ENCODE measurements at regions not wholly inside any gene's neighbourhood (a gene's known extent, or its start where the extent isn't known, plus 50 kb on each side); places are given as distances from the start of the nearest gene placed in this dataset.

DNA sequence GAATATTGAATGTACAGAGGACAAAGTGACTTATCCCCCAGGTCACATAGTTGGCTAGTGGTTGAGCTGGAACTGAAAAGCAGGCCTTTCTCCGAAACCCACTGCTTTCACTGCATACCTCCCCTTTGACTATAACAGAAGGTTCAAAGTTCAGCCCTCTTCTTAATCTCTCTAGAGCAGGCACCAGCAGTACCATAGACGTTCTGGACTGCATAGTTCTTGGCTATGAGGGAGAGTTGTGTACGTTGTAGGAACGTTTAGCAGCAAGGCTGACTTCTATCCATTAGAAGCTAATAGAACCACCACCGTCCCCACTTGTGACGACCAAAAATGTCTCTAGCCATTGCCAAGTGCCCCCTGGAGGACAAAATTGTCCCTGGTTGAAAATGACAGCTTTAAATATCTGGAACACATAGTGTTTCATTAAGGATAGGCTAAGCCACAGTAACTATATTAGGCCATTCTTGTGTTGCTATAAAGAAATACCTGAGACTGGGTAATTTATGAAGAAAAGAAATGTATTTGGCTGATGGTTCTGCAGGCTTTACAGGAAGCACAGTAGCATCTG, 123.8 kb upstream of the MTHFD1L start:
- TF ChIP-seq, protein P1, sequence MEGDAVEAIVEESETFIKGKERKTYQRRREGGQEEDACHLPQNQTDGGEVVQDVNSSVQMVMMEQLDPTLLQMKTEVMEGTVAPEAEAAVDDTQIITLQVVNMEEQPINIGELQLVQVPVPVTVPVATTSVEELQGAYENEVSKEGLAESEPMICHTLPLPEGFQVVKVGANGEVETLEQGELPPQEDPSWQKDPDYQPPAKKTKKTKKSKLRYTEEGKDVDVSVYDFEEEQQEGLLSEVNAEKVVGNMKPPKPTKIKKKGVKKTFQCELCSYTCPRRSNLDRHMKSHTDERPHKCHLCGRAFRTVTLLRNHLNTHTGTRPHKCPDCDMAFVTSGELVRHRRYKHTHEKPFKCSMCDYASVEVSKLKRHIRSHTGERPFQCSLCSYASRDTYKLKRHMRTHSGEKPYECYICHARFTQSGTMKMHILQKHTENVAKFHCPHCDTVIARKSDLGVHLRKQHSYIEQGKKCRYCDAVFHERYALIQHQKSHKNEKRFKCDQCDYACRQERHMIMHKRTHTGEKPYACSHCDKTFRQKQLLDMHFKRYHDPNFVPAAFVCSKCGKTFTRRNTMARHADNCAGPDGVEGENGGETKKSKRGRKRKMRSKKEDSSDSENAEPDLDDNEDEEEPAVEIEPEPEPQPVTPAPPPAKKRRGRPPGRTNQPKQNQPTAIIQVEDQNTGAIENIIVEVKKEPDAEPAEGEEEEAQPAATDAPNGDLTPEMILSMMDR (IDR thresholded peaks at IDR 0.05; ENCODE audit: insufficient read depth, low read length, poor library complexity, severe bottlenecking), result peak; percentile 30
- Histone ChIP-seq H3K4me3 (ENCODE audit: low read depth, low read length) (no peak overlapping the region), H3K27me3 (ENCODE audit: control insufficient read depth, insufficient read depth, low read length) (no peaks in the 10 kb centered on the region), H3K36me3 (ENCODE audit: control insufficient read depth, insufficient read depth, low read length) (no peaks in the 10 kb centered on the region)
- DNase-seq (ENCODE audit: low read depth), result no peak

DNA sequence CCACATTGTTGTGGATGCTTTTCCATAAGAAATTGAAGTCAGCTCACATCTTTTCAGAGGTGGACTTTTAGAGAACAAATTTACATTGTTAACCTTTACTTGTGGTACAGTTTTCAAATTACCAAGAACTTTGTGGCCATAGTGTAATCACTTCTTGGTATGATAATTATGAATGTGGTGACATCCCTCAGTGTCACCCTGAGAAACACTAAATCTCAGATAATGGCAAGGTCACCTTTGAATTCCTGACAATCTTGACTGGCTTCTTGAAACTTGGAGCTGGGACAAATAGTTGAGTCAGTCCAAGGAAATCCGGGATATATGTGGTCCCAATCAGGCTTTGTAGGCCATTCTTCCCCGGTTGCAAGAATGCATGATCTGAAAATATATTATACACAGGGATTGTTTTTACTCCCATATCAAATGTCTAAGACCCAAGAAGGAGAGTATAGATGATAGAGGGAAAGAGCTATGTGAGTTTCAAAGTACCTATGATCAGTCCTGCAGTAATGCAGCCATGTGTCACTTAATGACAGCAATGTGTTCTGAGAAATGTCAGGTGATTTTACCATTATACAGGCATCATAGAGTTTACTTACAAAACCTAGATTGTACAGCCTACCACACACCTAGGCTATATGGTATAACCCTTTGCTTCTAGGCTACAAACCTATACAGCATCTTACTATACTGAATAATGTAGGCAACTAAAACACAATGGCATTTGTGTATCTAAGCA, 120.8 kb upstream of the MTHFD1L start:
- TF ChIP-seq, protein P1 (IDR thresholded peaks at IDR 0.05; ENCODE audit: insufficient read depth, low read length, poor library complexity, severe bottlenecking), result no peak
- no peaks in the 10 kb centered on the region for H3K36me3 ChIP-seq (ENCODE audit: control insufficient read depth, insufficient read depth, low read length)
- H3K4me3 ChIP-seq (ENCODE audit: low read depth, low read length), result no peak overlapping the region
- H3K27me3 ChIP-seq (ENCODE audit: control insufficient read depth, insufficient read depth, low read length), result no peaks in the 10 kb centered on the region
- no peak for DNase-seq (ENCODE audit: low read depth)

DNA sequence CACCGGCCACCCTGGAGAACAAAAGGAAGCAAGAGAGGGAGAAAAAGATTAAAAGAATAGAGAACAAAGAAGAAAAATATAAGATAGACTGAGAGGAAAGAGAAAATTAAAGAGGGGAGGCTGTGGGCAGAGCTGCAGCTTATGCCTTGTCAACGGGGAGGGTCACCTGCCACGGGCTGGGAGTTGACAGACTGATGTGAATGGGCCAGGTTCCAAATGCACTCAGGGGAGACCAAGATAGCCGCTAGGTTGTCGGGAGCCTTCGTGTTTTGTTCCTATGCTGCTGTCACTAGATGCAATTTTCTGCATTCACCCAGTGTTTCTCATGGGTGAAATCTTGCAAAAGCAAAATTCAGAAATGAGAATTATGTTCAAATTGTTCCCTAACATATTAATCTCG, 119.6 kb upstream of the MTHFD1L start:
- H3K27me3 ChIP-seq (ENCODE audit: control insufficient read depth, insufficient read depth, low read length), result no peaks in the 10 kb centered on the region
- no peaks in the 10 kb centered on the region for H3K36me3 ChIP-seq (ENCODE audit: control insufficient read depth, insufficient read depth, low read length)
- no peak for DNase-seq (ENCODE audit: low read depth)
- no peak overlapping the region for H3K4me3 ChIP-seq (ENCODE audit: low read depth, low read length)
- TF ChIP-seq, protein P1 (IDR thresholded peaks at IDR 0.05; ENCODE audit: insufficient read depth, low read length, poor library complexity, severe bottlenecking), result no peak

DNA sequence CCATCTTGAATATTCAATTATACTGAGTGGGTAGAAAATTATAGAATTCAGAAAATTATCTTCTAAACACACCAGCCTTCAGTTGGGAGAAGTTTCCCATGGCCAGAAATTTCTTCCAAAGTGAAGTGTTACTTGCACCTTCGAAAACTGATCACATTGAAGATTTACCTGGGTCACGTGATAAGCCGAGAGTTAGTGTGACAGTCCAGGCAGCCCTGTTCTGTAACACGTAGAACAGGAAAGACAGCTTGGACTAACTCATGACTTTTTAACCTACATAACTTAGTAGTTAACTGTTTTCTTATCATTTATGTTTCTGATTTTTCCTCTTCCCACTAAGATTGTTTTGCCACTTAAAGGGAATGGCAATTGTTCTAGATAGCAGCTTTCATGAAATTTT, 118.3 kb upstream of the MTHFD1L start:
- Histone ChIP-seq H3K27me3 (ENCODE audit: control insufficient read depth, insufficient read depth, low read length) (no peaks in the 10 kb centered on the region), H3K36me3 (ENCODE audit: control insufficient read depth, insufficient read depth, low read length) (no peaks in the 10 kb centered on the region), H3K4me3 (ENCODE audit: low read depth, low read length) (no peak overlapping the region)
- DNase-seq (ENCODE audit: low read depth), result no peak
- TF ChIP-seq, protein P1 (IDR thresholded peaks at IDR 0.05; ENCODE audit: insufficient read depth, low read length, poor library complexity, severe bottlenecking), result no peak

DNA sequence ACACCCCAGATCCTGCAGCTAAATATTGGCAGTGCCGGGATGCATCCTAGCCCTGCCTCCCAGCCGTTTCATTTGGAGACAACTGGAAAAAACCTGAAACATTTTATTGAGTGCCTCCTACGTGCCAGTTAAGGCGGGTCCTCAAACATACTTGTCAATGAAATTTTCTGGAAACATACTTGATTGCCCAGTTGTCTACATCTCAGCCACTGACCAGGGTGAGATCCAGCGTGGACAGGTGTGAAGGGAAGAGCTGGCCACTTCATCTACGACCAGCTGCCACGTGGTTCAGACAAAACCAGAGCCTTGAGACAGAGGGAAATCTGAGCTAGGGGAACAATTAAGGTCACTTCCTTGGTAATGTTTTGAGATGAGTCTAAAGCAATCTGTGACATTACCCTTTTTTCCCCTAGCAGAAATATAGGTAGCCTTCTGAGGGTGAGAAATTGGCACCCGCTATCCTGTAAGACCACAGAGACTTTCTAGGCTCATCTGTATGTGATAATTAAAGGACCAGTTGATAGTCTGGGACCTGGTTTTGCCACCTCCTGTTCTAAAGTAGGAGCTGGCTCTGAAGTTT, 116.3 kb upstream of the MTHFD1L start:
- no peak for DNase-seq (ENCODE audit: low read depth)
- no peak overlapping the region for H3K4me3 ChIP-seq (ENCODE audit: low read depth, low read length)
- no peaks in the 10 kb centered on the region for H3K27me3 ChIP-seq (ENCODE audit: control insufficient read depth, insufficient read depth, low read length)
- H3K36me3 ChIP-seq (ENCODE audit: control insufficient read depth, insufficient read depth, low read length), result no peaks in the 10 kb centered on the region
- TF ChIP-seq, protein P1 (IDR thresholded peaks at IDR 0.05; ENCODE audit: insufficient read depth, low read length, poor library complexity, severe bottlenecking), result no peak

Data from kidney epithelial cell (primary cell).